HG02623 (cell line): ENCODE measurements at regions not wholly inside any gene's neighbourhood (a gene's known extent, or its start where the extent isn't known, plus 50 kb on each side); places are given as distances from the start of the nearest gene placed in this dataset.
A peak's percentile ranks its signal among the peaks of the same experiment; 100 is the strongest.

Experiments
- ATAC-seq: cut with Tn5 transposase; IDR thresholded peaks from one replicate; pipeline ENCODE4 v1.9.1; 2021; ENCODE audit warnings: moderate library complexity; ENCODE audit not compliant: unreplicated experiment

DNA sequence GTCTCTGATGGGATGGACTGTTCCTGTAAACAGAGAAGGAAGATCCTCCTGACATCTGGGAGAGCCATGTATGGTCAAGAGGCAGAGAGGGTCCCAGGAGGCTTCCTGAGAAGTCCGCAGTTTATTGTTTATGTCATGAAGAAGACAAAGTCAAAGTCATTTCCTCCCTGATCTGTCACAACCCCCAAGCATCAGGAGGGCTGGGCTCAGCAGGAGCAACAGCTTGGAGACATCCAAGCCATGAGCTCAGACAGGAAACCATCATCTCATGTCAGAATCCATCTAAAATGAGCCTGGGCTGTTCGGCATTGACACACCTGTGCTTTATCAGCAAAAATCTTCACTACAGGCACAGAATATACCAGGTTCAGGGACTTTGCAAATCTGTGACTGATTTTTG, 325.0 kb upstream of the MSX2 start:
- ATAC-seq, result no peak

DNA sequence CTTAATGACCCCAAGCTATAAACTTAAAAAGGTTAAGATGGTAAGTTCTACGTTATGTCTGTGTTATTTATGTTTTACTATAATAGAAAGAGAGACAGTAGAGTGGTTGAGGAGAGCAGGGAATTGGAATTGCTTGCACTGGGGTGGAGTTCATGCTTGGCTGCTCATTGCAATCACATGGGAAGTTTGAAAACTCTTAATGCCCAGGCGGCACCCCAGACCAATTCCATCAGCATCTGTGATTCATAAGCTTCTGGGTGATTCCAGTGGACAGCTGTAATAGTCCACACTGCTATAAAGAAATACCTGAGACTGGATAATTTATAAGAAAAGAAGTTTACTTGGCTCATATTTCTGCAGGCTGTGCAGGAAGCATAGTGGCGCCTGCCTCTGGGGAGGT, 323.9 kb upstream of the MSX2 start:
- no peak for ATAC-seq

DNA sequence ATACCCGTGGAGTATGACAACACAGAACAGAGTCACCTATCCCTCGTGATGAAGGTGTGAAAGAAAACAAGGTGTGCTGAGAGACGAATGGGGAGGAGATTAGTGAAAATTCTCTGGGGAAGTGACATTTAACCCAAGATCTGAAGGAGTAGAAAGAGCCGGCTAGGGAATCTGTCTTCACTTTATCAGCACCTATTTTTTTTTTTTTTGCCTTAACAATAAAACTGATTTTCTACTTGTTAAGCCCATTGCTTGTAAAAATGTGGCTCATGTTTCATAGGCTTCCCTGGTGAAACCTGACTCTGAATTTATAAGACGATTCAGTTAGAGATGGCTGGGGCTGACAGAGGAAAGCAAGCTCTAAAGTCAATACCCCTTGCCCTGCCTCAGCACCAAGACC, 322.6 kb upstream of the MSX2 start:
- no peak for ATAC-seq

DNA sequence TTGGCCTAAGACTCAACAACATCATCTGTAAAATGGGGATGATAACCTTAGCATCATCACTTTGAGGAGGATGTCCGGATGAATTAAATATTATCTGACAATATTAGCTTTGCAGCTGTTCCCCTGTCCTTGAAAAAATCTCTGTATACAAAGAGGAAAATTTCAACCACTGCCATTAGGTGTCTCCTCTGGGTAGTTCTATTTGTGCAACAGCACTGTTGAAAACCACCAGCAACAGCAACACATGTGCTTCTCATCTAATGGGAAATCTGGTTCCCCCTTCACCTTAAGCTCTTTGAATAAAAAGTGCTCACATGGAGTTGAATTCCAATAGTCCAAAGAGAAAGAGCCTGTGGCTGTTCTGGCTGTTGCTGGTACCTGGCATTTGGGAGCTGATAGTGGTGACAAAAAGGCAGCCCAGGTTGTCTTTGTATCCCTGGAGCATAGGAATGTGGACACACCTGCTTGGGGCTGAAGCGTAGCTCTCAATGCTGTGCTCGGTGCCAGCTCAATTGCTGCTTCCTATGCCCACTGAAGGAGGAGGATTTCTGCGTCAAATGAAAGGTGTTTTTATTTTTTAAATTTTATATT, 322.1 kb upstream of the MSX2 start:
- no peak for ATAC-seq

DNA sequence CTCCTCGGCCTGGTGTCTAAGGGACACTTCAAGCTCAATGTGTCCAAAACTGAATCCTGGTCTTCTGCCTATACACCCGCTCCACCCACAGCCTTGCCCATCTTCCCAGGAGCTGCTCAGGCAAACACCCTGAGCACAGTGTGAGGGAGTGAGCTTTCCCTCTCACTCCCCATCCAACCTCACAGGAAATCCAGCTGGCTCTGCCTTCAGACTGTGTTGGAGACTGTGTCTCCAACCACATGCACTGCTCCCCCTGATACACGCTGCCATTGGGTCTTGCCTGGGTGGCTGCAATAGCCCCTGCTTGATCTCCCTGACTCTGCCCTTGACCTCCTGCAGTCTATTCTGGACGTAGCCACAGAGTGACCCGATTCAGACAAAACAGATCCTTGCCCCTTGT, 319.5 kb upstream of the MSX2 start:
- ATAC-seq, result no peak

DNA sequence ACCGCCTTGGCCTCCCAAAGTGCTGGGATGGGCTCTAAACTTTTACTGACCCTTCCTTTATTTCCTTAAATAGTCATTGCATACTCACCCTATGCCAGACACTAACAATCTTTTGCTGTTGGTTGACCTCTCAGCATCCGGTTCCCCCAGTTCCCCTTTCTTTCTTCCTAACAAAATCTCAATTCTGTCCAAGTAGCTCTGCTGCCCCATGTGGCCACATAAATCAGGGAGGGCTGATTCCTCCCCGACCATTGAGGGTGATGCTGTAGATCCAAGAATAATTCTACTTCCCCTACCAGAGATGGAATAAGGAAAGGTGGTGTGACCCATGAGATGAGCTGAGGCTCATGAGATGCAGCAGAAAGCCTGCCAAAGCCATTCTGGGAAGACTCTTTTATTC, 315.3 kb upstream of the MSX2 start:
- ATAC-seq, result no peak

DNA sequence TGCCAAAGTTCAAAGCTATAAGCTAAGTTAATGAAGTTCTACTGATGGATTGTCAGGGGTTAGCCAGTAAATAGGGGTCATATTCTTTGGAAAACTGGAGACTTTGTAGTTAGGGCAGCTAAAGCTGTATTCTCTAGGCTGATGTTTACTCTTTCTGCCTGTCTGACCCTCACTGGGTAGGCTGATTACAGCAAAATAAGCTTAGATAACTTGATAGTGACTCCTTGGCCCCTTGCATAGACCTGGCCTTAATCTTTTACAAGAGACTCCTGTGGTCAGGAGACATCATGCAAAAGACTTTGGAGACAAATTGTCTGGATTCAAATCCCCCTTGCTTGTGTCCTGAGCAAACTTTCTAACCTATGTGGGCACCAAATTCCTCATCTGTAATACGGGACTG, 314.4 kb upstream of the MSX2 start:
- no peak for ATAC-seq

DNA sequence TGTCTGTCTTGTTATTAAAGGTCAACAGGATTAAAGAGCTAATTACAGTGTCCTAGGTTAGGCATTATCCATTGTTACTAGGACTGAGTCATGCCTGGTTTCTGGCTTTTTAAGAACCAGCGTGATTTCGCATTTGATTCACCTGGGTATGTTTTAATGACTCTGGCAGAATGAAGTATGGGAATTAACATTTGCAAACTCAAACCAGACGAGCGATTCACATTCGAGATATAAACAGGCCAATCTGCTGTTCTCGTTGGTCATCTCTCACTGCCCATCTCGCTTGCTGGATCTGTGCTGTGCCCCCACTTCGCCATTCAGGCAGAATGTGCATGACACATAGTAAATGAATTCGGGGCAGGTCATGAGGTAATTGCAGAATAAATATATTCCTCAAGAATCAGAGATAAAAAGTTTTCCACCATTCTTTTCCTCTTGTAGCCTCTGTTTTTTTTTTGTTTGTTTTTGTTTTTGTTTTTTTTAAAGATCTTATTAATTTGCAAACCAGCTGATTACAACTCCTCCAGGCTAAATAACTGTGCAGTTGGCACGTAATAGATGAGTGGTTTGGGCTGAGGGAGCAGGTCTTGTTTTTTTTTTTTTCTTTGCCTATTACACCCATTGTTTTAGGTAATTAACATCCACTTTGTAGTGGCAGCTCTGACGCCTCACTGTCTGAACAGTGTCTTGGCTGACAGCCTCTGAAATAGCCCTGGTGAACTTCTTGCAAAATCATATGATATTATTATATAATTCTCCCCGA, 313.5 kb upstream of the MSX2 start:
- ATAC-seq, result no peak

DNA sequence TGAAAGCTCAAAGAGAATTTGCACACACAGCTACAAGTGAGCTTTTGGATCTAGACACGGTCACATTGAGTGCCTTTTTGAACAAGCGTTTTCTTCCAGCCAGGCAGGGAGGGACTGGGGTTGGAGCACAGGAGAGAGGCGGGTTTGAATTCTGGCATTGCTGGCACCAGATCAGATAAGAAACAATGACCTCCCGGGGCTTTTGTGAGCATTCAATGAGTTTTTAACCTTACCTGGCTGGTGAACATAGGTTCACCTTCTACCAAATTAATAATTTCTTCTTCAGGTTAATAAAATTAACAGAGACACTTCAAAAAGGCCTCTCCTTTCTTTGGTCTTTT, 312.9 kb upstream of the MSX2 start:
- no peak for ATAC-seq

DNA sequence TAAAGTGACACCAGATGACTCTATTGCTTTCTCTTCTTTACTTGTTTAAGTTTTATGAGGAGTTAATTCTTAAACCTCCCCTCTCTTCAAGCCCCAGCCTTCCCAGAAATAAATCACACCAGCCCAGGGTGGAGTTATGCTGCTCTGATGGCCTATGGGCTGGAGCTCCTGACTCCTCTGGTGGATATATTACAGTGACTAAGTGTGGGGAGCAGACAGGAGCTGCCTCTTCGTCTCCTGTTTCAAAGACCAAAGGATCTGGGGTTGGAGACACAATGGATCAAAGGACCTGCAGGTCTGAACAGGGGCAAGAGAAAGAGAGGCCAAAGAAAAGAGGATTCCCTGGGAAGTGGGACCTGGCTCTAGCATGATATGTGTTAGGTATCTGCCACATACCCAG, 312.0 kb upstream of the MSX2 start:
- ATAC-seq, result no peak

DNA sequence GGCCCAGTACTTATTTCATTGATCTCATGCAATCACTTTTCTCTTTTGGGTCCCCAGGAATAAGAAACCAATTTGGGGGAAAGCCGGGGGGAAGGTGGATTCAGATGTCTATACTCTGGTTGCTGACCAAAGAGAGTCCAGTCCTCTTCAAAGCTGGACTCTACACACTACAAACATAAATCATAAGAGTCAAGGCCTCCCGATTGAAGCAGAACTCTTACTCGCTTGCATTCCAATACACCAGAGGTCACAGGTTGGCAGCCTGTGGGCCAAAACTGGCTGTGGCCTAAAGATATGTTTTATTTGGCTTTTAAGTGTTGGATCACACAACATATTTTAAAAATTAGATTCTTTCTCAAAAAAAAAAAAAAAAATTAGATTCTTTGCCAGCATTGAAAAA, 311.4 kb upstream of the MSX2 start:
- ATAC-seq, result no peak

DNA sequence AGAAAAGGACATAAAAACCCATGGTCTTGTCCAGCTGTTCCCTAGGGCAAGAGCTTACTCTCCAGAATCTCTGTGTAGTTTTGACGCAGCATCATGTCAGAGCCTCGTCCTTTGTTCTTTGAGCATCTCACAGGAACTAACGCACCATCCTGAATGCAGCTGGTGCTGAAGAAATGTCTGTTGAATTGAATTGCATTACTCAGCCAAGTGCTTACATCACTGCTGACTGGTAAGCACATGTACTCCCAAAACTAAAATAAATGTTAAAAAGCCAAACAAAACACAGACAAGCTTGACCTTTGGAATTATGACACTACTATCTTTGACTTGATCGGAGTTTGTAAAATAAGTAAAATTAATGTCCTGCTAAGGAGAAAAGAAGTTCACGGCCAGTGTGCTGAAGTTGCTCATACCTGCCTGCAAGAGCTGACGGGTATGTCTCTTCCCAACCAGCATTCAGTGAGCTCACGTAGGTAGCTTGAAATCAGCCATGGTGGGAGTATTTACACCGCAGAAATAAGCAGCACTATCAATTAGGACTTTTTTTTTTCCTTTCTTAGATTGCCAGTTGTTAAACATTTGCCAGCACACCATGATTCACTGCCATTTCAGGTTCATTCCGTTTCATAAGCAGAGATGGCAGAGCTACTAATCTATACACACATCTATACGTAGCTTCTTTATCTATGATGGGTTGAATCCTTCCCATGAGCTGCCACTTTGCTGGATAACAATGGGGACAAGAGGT, 310.6 kb upstream of the MSX2 start:
- no peak for ATAC-seq

DNA sequence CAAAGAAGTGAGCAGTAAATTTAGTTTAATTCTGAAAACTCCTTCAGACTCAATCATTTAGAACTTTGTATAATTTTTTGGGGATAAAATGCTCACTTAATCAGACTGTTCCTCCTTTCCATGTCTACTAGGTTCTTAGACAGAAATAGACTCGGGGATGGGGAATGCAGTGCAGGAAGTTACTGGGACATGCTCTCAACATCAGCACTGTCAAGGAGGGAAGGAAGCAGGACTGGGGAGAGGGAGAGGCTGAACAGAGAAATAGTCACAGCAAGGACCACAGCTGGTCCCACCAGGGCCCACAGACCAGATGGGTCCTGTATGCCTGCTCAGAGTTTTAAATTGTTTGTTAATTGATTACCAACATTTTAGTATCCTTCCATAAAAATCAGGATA, 310.1 kb upstream of the MSX2 start:
- no peak for ATAC-seq

DNA sequence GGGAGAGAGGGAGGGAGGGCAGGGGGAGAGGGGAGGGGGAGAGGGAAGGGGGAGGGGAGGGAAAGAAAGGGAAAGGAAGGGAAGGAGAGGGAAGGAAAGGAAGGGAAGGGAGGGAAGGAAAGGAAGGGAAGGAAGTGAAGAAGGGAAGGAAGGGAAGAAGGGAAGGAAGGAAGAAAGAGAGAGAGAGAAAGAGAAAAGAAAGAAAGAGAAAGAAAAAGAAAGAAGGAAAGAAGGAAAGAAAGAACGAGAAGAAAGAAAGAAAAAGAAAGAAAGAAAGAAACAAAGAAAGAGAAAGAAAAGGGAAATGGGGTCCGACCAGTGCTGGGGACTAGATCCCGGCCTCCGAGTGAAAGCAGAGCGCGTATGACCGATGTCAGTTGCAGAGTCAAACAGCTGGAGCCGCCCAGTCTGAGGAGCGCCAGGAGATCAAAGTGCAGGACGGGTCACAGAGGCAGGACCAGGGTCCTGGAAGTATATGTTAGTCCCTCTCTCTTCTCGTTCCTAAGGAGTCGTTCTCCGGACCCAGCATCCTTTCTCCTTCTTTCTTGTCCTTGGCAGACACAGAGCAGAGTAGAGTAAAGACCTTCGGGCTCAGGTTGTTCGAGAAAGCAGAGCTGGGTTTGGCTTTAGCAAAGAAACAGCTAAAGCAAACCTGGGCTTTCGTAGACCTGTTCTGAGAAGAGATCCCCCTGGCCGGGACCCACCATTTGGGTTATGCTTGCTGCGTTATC, 305.4 kb upstream of the MSX2 start:
- ATAC-seq, result peak; percentile 18

DNA sequence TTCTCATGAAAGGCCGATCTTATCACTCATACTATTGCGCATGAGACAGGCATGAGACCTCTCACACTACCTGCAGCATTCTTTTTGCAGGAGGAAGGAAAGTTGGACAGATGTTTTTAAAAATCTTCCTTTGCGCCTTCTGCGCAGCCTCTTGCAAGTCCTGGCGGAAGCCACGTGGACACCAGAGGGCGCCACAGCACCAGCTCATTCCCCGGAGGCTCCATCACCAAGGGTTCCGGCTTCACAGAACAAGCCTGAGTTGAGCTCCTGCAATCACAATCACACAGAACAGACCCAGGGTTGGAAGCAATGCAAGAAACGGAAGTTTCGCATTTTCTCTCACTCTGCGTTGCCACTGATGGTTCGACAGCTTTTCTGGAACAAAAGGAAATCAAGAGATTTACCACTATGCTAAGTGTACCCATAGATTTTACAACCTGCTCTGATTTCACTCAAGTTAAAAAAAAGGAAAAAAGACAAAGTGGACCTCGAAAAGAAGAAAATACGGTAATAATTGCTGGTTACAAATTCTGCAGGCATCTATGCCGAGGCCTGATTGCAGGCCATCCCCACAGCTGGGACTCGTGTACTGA, 304.7 kb upstream of the MSX2 start:
- peak; percentile 88 for ATAC-seq

DNA sequence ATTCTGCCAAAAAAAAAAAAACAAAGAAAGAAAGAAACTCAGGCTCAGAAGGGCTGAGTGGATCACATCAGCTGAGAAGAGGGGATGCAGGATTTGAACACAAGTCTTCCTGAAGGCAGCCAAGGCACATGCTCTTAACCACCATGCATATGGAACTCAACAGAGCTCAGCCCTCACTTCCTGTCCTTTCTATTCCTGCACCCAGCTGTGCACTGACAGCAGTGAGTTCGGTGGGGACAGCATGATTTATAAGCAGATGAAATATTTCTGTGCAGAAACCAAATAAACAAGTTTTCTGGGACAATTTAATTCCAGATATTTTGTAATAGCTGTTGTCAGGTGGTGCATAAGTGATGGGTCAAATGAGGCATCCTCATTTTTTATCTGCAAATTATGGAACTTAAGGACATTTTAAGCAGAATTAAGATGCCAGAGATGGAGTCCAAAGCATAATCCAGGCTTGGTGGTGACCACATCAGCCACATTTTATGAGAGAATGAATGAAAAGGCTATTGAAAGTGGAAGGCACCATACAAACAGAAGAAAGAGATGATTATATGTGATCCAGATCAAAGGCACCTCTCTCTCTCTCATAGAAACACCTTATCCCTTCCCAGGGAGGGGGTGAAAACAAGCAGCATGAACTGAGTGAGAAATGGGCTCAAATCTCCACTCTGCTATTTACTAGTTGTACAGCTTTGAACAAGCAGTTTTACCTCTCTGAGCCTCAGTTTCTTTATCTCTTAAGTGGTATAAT, 303.6 kb upstream of the MSX2 start:
- no peak for ATAC-seq

DNA sequence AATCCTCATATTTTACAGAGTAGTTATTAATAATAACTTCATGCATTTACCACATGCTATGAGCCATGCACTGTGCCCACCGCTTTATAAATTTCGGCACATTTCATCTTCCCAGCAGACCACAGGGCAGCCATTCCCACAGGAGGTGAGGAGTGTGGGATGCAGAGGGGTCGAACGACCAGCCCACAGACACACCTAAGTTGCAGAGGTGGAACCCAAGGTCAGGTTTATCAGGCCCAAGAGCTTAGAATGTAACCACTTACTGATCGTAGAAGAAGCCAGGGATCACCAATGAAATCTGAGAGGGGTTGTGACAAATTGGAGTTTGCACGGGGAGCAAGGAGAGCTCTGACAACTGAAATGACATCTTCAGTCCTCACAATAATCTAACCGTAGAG, 303.0 kb upstream of the MSX2 start:
- no peak for ATAC-seq

DNA sequence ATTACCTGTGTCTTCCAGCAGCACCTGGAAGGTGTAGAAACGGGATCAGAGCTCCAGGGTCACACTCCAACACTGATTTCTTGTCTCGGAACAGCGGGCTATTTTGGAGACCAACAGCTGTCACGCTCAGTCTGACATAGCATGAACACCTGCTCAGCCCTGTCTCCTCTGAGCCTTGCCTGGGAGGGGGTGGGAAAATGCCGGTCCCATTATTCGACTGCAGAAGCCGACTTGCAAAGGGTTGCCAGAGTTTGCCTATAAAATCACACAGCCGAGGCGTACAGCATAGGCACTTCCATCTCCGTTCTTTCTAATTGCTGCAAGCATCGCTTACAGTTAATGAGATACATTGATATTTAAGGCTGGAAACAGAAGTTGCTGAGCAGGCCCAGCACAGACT, 300.8 kb upstream of the MSX2 start:
- no peak for ATAC-seq

DNA sequence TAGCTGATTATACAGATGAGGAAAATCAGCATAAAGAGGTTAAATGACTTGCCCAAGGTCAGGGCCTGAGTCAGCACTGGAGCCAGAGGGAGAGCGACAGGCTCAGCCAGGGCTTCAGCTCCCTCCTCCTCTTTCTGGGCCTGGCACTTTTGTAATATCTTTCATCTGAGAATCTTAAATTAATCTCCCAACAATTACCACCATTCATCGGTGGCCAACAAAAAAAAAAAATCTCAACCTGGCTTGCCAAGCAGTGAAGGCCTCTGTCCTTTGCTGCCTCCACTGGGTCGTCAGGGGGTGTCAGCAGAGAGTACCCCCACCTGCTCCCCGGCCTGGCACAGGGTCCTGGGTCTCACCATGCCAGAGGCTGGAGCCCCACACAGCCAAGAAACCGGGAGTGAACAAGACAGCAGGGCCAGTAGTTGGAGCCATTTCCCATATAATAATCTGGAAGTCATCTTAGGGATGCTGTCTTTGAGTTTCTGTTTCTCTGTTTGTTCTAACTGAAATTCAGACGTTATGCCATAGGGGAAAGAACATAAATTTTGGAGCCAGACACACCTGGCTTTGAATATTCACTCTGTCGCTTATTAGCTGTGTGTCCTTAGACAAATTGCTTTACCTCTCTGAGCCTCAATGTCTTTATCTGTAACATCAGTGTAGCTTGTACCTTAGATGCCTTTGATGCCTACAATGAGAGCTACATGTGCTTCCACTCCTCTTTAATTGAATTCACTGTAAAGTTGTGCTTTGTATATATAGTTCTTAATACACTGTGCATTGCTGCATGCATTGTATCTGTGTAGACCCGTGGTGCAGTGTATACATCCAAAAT, 299.9 kb upstream of the MSX2 start:
- ATAC-seq, result no peak
